NCI-H2029 treated with DMSO at 0.1 percent for 48 hours (cell line): ENCODE measurements at regions not wholly inside any gene's neighbourhood (a gene's known extent, or its start where the extent isn't known, plus 50 kb on each side); places are given as distances from the start of the nearest gene placed in this dataset.
"Not testable (repeated sequence)": the region's sequence is repeated elsewhere in the genome, so short reads cannot be mapped to it uniquely, and the experiment has no call there.

Experiments
- DNase-seq: peaks from one replicate; lab custom pipeline; 2025; lab: John Stamatoyannopoulos, UW

DNA sequence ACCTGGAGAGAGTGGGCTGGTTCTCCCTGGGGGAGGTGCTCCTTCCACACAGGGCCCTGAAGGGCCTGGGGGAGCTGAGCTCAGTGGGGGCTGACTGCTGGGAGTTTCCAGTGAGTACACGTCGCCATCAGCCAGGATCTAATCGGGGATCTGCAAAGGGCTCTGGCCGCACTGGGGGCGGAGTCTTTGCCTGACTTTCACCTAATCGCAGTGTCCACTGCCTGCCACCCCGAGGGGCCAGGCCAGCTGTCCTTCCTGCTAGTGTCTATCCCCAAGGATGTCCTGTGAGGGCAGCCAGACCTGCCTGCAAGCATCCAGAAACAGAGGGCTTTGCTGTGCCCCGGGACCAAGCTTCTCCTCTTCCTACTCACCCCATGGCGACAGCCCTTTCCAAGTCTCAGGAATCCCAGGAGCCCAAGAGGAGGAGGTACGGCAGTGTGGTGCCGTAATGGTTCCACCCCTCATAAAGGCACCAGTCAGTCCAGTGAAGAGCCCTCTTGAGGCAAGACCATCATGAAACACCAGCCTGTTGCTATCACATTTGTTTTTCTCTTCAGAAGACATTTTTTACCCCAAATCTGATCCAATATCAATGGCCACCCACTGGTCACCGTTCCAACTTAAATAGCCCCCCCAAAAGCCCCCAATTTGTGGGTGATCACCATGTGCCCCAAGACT, 243.1 kb upstream of the ECI2 start:
- DNase-seq = no peak

- no peak for DNase-seq
Observed at GRCh38 chr6:4377603-4378002, 242.2 kb upstream of the ECI2 start.

DNA sequence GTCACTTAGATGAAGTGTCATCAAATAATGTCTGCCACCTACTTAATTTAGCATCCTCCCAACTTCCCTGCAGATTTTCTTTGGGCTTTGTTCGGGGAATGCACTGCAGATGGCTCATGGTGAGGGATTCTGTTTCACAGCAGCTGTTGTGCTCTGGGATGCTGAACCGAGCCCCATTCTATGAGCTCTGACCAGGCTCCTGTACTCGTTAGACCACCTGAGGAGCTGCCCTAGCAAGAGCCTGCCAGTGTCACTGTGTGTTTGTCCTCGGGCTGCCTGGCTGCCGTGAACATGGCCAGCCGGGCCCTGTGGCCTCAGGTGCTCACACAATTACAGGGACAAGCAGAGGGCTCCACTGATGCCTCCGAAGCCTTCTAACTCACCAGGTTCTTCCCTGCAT, 238.8 kb upstream of the ECI2 start:
- no peak for DNase-seq

GRCh38 chr6:4372866-4373265, 237.5 kb upstream of the ECI2 start:
- no peak for DNase-seq

DNA sequence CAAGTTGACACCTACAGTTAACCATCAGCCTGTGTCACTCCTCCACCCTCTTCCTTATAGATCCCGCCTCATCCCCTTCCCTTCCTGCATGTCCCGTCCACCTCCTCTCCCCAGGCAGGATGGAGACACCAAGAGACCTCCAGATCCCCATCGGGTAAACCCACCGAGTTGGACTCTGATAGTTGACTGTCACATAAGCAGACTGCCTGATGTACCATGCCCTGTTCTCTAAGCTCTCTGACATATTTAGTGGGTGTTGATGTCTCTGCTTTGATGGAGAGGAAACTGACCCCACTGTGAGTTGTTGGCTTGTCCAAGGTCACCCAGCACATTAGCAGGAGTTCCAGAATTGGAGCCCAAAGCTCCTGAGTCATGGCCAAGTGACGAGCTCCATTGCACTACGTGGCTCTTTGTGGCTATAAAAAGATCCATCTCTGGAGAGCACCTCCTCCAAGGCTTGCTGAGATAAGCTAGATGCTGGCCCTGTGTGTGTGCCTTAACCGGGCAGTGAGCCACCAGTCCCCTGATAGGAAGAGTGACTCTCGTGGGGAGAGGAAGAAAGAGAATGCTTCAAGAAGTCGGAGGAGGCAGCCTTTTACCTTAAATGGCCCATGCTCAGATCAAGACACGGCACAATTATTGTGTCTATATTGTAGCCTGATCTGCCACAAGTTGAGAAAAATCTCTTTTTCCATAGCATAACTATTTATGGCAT, 236.0 kb upstream of the ECI2 start:
- no peak for DNase-seq

- DNase-seq = no peak
Observed at GRCh38 chr6:4370066-4370465, 234.7 kb upstream of the ECI2 start.

GRCh38 chr6:4369616-4370015, 234.2 kb upstream of the ECI2 start:
- DNase-seq = no peak

- no peak for DNase-seq
Observed at GRCh38 chr6:4368649-4369048, 233.3 kb upstream of the ECI2 start.

- no peak for DNase-seq
Observed at GRCh38 chr6:4367643-4368042, 232.3 kb upstream of the ECI2 start.

DNA sequence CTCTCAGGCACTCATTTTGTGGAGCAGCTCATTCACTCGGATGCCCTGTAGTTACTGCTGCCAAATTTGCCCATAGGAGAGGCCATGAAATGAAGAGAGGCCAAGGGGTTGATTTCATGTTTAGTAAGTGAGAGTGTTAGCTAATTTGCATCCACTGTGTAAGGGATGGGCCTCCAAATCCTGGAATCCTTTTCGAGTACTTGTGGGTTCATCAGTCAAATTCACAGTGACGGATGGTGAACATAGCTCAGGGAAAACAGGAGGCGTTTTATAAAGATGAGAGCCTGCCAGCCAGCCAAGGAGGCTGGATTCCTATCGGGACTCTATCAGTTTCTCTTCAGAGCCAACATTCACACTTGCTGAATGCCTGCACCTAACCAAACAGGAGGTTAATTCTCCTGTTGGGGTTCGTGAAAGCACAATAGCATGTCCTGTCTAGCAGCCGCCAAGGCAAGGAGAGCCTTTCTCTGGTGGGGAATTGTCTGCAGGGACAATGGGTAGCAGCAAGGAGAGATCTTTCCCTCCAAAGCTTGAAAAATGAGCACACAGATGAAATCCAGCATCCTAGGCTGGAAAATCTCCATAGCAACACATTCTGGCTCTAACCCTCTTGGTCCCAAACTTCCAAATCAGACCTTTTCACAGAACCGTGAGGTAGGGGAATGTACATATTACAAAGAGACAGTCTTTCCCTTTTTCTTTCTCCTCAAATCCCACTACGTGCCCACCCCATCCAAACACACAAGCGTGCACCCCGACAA, 231.4 kb upstream of the ECI2 start:
- DNase-seq = no peak

GRCh38 chr6:4365686-4366085, 230.3 kb upstream of the ECI2 start:
- DNase-seq = no peak

GRCh38 chr6:4364711-4365110, 229.3 kb upstream of the ECI2 start:
- DNase-seq = no peak

- DNase-seq = no peak
Observed at GRCh38 chr6:4364172-4364571, 228.8 kb upstream of the ECI2 start.

DNA sequence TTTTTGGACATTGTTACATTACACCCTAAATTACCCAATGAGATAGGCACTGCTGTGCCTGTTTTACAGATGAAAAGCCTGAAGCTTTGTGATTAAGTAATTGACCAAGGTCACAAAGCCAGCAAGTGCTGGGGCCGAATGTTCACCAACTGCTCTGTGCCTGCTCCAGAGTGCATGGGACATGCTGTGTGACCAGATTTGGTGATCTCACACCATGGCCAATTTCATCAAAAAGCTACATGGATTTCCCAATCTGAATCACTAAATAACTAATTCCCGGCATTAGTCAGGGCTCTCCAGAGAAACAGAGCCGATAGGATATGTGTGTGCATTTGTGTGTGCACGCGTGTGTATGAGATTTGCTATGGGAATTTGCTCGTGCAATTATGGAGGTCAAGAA, 228.3 kb upstream of the ECI2 start:
- no peak for DNase-seq

DNA sequence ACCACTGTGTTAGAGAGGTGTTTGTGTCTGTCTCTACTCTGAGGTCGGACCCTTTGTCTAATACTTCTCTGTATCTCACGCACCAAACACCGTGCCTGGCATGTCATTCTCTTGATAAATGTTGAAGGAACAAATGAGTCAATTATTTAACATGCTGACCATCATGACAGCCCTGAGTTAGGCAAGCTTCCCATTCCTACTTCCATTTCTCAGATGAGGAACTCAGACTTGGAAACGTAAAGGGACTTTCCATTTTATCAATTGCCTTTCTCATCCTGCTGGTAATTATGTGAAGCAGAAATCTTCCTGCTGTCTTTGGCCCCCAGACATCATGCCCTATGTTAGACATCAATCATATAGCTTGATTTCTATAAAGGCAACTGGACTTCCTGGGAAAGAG, 227.0 kb upstream of the ECI2 start:
- DNase-seq = no peak

DNA sequence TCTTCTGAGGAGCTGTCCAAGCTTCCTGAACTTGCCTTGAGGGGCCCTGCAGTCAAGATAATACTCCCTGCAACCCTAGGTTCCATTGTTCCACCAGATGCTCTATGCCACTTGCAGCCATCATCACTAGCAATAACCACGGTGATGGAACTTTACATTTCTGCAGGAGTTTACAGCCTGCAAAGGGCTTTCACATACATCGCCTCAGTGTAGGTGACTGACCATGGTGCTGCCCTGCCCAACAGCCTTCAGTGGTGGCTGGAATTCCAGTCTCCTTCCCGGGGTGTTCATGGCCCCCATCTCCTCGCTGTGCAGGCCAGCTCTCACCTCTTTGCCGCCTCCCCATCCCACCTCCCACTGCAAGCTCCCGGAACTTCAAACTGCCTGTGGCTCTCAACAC, 225.5 kb upstream of the ECI2 start:
- no peak for DNase-seq

- no peak for DNase-seq
Observed at GRCh38 chr6:4359108-4359730, 223.8 kb upstream of the ECI2 start.

GRCh38 chr6:4358414-4359107, 223.2 kb upstream of the ECI2 start:
- DNase-seq = no peak

GRCh38 chr6:4357660-4358152, 222.3 kb upstream of the ECI2 start:
- not testable (repeated sequence) for DNase-seq

GRCh38 chr6:4356899-4357659, 221.7 kb upstream of the ECI2 start:
- no peak for DNase-seq

DNA sequence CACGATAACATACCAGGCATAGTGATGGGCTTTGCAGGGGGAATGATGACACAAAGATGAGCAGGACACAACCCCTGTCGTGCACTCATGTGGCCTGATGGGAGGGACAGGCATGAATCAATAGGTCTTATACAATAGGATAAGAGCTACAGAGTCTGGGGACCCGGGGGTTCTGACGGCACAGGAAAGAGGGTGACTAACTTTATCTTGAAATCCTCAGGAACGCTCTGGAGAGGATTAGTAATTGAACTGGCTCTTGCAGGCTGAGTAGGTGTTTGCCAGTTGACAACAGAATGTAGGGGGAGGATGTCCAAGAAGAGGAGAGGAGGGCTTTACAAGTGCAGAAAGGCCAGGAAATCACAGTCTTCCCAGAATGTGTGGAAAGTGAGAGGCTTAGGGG, 219.9 kb upstream of the ECI2 start:
- no peak for DNase-seq
